WTC11 (cell line): ENCODE measurements at regions not wholly inside any gene's neighbourhood (a gene's known extent, or its start where the extent isn't known, plus 50 kb on each side); places are given as distances from the start of the nearest gene placed in this dataset.

Experiments
- ATAC-seq: fragments of 200-7000 bp; cut with Tn5 transposase; 2 replicates; pipeline ENCODE4 v1.10.0; 2021; ENCODE audit warnings: mild to moderate bottlenecking, moderate library complexity
- CTCF ChIA-PET: fragments of 300-600 bp; sonication (Branson Sonifier 250); formaldehyde crosslinking; loops from one replicate; lab custom pipeline; 2021; ENCODE audit warnings: antibody characterized with exemption; lab: Charles Lee
- POLR2A ChIA-PET: fragments of 350-600 bp; sonication (Branson Sonifier 250); formaldehyde crosslinking; loops from one replicate; lab custom pipeline; 2021; ENCODE audit warnings: antibody characterized with exemption; lab: Charles Lee
- DNase-seq: peaks from one replicate; pipeline ENCODE4 v3.0.0; 2021; ENCODE audit warnings: low spot score
- H3K27ac Mint-ChIP-seq: 2 replicates; pipeline ENCODE4 v1.8.0; 2021; ENCODE audit warnings: mixed read lengths
- H3K27me3 Mint-ChIP-seq: 2 replicates; pipeline ENCODE4 v1.8.0; 2021; ENCODE audit warnings: low read depth, mild to moderate bottlenecking, moderate library complexity, mixed read lengths
- H3K36me3 Mint-ChIP-seq: 2 replicates; pipeline ENCODE4 v1.8.0; 2021; ENCODE audit warnings: mixed read lengths
- H3K4me1 Mint-ChIP-seq: 2 replicates; pipeline ENCODE4 v1.8.0; 2022; ENCODE audit warnings: mixed read lengths
- H3K4me3 Mint-ChIP-seq: 2 replicates; pipeline ENCODE4 v1.8.0; 2021; ENCODE audit warnings: mild to moderate bottlenecking, moderate library complexity, mixed read lengths
- H3K9me3 Mint-ChIP-seq: 2 replicates; pipeline ENCODE4 v1.8.0; 2021; ENCODE audit warnings: mixed read lengths
- CBFB ChIP-seq: sonication (generic); formaldehyde crosslinking; IDR thresholded peaks from 2 replicates; pipeline ENCODE4 v1.8.1; 2022; ENCODE audit warnings: mild to moderate bottlenecking, low read depth, missing genetic modification reagents
- CREB1 ChIP-seq: sonication (generic); formaldehyde crosslinking; IDR thresholded peaks from 2 replicates; pipeline ENCODE4 v1.8.0; 2023; ENCODE audit warnings: mild to moderate bottlenecking, missing genetic modification reagents
- FOXK1 ChIP-seq: sonication (generic); formaldehyde crosslinking; IDR thresholded peaks from 2 replicates; pipeline ENCODE4 v1.8.0; 2022; ENCODE audit warnings: mild to moderate bottlenecking, moderate library complexity, missing genetic modification reagents
- MLX ChIP-seq: sonication (generic); formaldehyde crosslinking; IDR thresholded peaks from 2 replicates; pipeline ENCODE4 v1.8.1; 2023; ENCODE audit warnings: mild to moderate bottlenecking, missing genetic modification reagents, moderate library complexity
- PRRX2 ChIP-seq: fragments of 250-450 bp; sonication (Bioruptor Pico); IDR thresholded peaks from 2 replicates; pipeline ENCODE4 v1.8.0; 2021; ENCODE audit warnings: mild to moderate bottlenecking
- RORB ChIP-seq: fragments of 250-450 bp; sonication (Bioruptor Pico); IDR thresholded peaks from 2 replicates; pipeline ENCODE4 v1.9.0; 2021; ENCODE audit warnings: mild to moderate bottlenecking
- SOX15 ChIP-seq: fragments of 250-450 bp; sonication (Bioruptor Pico); IDR thresholded peaks from 2 replicates; pipeline ENCODE4 v1.9.0; 2021; ENCODE audit warnings: mild to moderate bottlenecking
- ZNF121 ChIP-seq: sonication (generic); formaldehyde crosslinking; IDR thresholded peaks from 2 replicates; pipeline ENCODE4 v1.8.0; 2023; ENCODE audit warnings: missing genetic modification reagents
- ZNF263 ChIP-seq: sonication (generic); formaldehyde crosslinking; IDR thresholded peaks from 2 replicates; pipeline ENCODE4 v1.8.1; 2022; ENCODE audit warnings: low read depth, mild to moderate bottlenecking, moderate library complexity, missing genetic modification reagents
- ZNF281 ChIP-seq: sonication (generic); formaldehyde crosslinking; IDR thresholded peaks from 2 replicates; pipeline ENCODE4 v1.8.0; 2023; ENCODE audit warnings: mild to moderate bottlenecking, missing genetic modification reagents
- ZNF396 ChIP-seq: fragments of 250-450 bp; sonication (Bioruptor Pico); IDR thresholded peaks from 2 replicates; pipeline ENCODE4 v1.8.0; 2021; ENCODE audit warnings: mild to moderate bottlenecking, moderate library complexity, borderline replicate concordance
- ZSCAN18 ChIP-seq: fragments of 250-450 bp; sonication (Bioruptor Pico); IDR thresholded peaks from 2 replicates; pipeline ENCODE4 v2.1.2; 2022; ENCODE audit warnings: mild to moderate bottlenecking, moderate library complexity
- TF ChIP-seq, protein P1 (sequence below): fragments of 250-450 bp; sonication (Bioruptor Pico); IDR thresholded peaks from 2 replicates; pipeline ENCODE4 v1.9.0; 2021; ENCODE audit warnings: moderate library complexity, mild to moderate bottlenecking, inconsistent platforms, borderline replicate concordance
- TF ChIP-seq, protein P2 (sequence below): sonication (generic); formaldehyde crosslinking; IDR thresholded peaks from 2 replicates; pipeline ENCODE4 v1.8.0; 2023; ENCODE audit warnings: missing genetic modification reagents, mild to moderate bottlenecking, borderline replicate concordance
- TF ChIP-seq, protein P3 (sequence below): sonication (generic); formaldehyde crosslinking; IDR thresholded peaks from 2 replicates; pipeline ENCODE4 v1.8.0; 2022; ENCODE audit warnings: mild to moderate bottlenecking, missing genetic modification reagents

DNA sequence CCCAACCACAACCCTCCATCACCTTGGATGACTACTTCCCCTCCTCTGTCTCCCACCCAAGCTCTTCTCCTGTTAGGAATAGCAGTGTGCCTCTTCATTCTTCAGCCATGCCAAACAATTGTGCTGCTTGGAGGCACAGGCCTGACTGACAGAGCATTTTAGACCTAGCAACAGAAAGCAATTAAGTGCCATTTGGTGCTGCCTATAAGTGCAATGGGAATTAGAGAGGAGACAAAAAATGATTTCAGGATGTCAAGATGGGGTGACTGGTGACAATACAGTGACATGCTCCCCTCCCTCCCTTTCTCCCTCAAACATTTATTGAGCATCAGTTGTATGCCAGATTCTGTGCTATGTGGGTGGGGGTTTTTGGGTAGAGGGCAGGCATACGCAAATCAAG lies 322.6 kb upstream of the MOCS1 start (continued):
- TF ChIP-seq, protein P1, sequence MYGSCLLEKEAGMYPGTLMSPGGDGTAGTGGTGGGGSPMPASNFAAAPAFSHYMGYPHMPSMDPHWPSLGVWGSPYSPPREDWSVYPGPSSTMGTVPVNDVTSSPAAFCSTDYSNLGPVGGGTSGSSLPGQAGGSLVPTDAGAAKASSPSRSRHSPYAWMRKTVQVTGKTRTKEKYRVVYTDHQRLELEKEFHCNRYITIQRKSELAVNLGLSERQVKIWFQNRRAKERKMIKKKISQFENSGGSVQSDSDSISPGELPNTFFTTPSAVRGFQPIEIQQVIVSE (CRISPR knock-in tag), result no peak
- TF ChIP-seq CREB1 (CRISPR knock-in tag), result no peak
- no peak for TF ChIP-seq PRRX2 (CRISPR knock-in tag)
- TF ChIP-seq, all 79 proteins: peak for 0

GRCh38 chr6:40256224-40256623 lies 322.0 kb upstream of the MOCS1 start:
- DNase-seq, result no peak
- H3K36me3 Mint-ChIP-seq, result no peaks in the 10 kb centered on the region
- H3K4me1 Mint-ChIP-seq, result peaks cover 10% of the 10 kb centered on the region
- TF ChIP-seq, protein P2, sequence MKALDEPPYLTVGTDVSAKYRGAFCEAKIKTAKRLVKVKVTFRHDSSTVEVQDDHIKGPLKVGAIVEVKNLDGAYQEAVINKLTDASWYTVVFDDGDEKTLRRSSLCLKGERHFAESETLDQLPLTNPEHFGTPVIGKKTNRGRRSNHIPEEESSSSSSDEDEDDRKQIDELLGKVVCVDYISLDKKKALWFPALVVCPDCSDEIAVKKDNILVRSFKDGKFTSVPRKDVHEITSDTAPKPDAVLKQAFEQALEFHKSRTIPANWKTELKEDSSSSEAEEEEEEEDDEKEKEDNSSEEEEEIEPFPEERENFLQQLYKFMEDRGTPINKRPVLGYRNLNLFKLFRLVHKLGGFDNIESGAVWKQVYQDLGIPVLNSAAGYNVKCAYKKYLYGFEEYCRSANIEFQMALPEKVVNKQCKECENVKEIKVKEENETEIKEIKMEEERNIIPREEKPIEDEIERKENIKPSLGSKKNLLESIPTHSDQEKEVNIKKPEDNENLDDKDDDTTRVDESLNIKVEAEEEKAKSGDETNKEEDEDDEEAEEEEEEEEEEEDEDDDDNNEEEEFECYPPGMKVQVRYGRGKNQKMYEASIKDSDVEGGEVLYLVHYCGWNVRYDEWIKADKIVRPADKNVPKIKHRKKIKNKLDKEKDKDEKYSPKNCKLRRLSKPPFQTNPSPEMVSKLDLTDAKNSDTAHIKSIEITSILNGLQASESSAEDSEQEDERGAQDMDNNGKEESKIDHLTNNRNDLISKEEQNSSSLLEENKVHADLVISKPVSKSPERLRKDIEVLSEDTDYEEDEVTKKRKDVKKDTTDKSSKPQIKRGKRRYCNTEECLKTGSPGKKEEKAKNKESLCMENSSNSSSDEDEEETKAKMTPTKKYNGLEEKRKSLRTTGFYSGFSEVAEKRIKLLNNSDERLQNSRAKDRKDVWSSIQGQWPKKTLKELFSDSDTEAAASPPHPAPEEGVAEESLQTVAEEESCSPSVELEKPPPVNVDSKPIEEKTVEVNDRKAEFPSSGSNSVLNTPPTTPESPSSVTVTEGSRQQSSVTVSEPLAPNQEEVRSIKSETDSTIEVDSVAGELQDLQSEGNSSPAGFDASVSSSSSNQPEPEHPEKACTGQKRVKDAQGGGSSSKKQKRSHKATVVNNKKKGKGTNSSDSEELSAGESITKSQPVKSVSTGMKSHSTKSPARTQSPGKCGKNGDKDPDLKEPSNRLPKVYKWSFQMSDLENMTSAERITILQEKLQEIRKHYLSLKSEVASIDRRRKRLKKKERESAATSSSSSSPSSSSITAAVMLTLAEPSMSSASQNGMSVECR (CRISPR knock-in tag), result no peak
- TF ChIP-seq ZNF263 (CRISPR knock-in tag) (no peak), ZNF396 (CRISPR knock-in tag) (no peak), CBFB (no peak), ZSCAN18 (CRISPR knock-in tag) (no peak), SOX15 (CRISPR knock-in tag) (no peak), ZNF281 (no peak), FOXK1 (CRISPR knock-in tag) (no peak), RORB (CRISPR knock-in tag) (no peak), ZNF121 (CRISPR knock-in tag) (no peak), MLX (CRISPR knock-in tag) (no peak)
- TF ChIP-seq, protein P1 (CRISPR knock-in tag), result no peak
- TF ChIP-seq, protein P3, sequence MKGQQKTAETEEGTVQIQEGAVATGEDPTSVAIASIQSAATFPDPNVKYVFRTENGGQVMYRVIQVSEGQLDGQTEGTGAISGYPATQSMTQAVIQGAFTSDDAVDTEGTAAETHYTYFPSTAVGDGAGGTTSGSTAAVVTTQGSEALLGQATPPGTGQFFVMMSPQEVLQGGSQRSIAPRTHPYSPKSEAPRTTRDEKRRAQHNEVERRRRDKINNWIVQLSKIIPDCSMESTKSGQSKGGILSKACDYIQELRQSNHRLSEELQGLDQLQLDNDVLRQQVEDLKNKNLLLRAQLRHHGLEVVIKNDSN (CRISPR knock-in tag), result no peak
- TF ChIP-seq, all 79 proteins: peak for 0
- CTCF ChIA-PET, result interaction anchor here (1.2 kb wide), 1 partner anchor 18 kb away, joined by 3 read pairs; no protein-coding TSS in a partner anchor
- Mint-ChIP-seq H3K27ac (no peak overlapping the region), H3K9me3 (peaks cover 8% of the 10 kb centered on the region), H3K27me3 (no peaks in the 10 kb centered on the region; the same call in none of the 2 replicates), H3K4me3 (no peak overlapping the region)
- no peak for ATAC-seq
- POLR2A ChIA-PET, result interaction anchor here (0.7 kb wide), 1 partner anchor 272 kb away, joined by 4 read pairs; no protein-coding TSS in a partner anchor
